ENCODE measurements at regions not wholly inside any gene's neighbourhood (a gene's known extent, or its start where the extent isn't known, plus 50 kb on each side); places are given as distances from the start of the nearest gene placed in this dataset.

- Mint-ChIP-seq H3K36me3 (no peaks in the 10 kb centered on the region), H3K4me1 (no peaks in the 10 kb centered on the region), H3K27ac (no peak overlapping the region), H3K4me3 (no peak overlapping the region), H3K9me3 (peaks cover 0 to 4% (median 0%) of the 10 kb centered on the region in 11 donors), H3K27me3 (no peaks in the 10 kb centered on the region)
- H3K36me3 ChIP-seq (ENCODE audit: control insufficient read depth in 2 of 3, insufficient read depth in 3 of 3, low read length in 3 of 3): no peaks in the 10 kb centered on the region
- DNase-seq (no peak), ATAC-seq (no peak)
- intact Hi-C loops (cut with micrococcal nuclease): no loop called here
- POLR2A ChIA-PET: no interaction called here
- no peaks in the 10 kb centered on the region for H3K4me1 ChIP-seq (ENCODE audit: control insufficient read depth in 2 of 2, insufficient read depth in 2 of 2, low read length in 2 of 2)
- CTCF ChIA-PET: no interaction called here
- no peak overlapping the region for H3K27ac ChIP-seq (ENCODE audit: low read depth, low read length)
- no peak overlapping the region for H3K4me3 ChIP-seq (ENCODE audit: low read length)
- no peaks in the 10 kb centered on the region for H3K9me3 ChIP-seq (ENCODE audit: control insufficient read depth in 2 of 3, low read length in 3 of 3)
- H3K27me3 ChIP-seq (ENCODE audit: control insufficient read depth in 2 of 2, insufficient read depth in 2 of 2, low read length in 2 of 2): no peaks in the 10 kb centered on the region
Observed at GRCh38 chr21:22889445-22889844, 1891.2 kb downstream of the NCAM2 start.

GRCh38 chr21:22890656-22891055 is 1892.4 kb downstream of the NCAM2 start:
- H3K4me1 Mint-ChIP-seq: no peaks in the 10 kb centered on the region
- Histone ChIP-seq H3K4me1 (ENCODE audit: control insufficient read depth in 2 of 2, insufficient read depth in 2 of 2, low read length in 2 of 2) (no peaks in the 10 kb centered on the region), H3K27me3 (ENCODE audit: control insufficient read depth in 2 of 2, insufficient read depth in 2 of 2, low read length in 2 of 2) (no peaks in the 10 kb centered on the region), H3K27ac (ENCODE audit: low read depth, low read length) (no peak overlapping the region), H3K36me3 (ENCODE audit: control insufficient read depth in 2 of 3, insufficient read depth in 3 of 3, low read length in 3 of 3) (no peaks in the 10 kb centered on the region), H3K9me3 (ENCODE audit: control insufficient read depth in 2 of 3, low read length in 3 of 3) (no peaks in the 10 kb centered on the region), H3K4me3 (ENCODE audit: low read length) (no peak overlapping the region)
- DNase-seq (no peak), ATAC-seq (no peak)
- no peaks in the 10 kb centered on the region for H3K27me3 Mint-ChIP-seq
- H3K27ac Mint-ChIP-seq: no peak overlapping the region
- POLR2A ChIA-PET: no interaction called here
- no peak overlapping the region for H3K4me3 Mint-ChIP-seq
- intact Hi-C loops (cut with micrococcal nuclease): no loop called here
- no peaks in the 10 kb centered on the region for H3K36me3 Mint-ChIP-seq
- CTCF ChIA-PET: no interaction called here
- peaks cover 0 to 4% (median 0%) of the 10 kb centered on the region in 11 donors for H3K9me3 Mint-ChIP-seq

- Histone ChIP-seq H3K27ac (ENCODE audit: low read depth, low read length) (no peak overlapping the region), H3K4me3 (ENCODE audit: low read length) (no peak overlapping the region), H3K27me3 (ENCODE audit: control insufficient read depth in 2 of 2, insufficient read depth in 2 of 2, low read length in 2 of 2) (no peaks in the 10 kb centered on the region), H3K36me3 (ENCODE audit: control insufficient read depth in 2 of 3, insufficient read depth in 3 of 3, low read length in 3 of 3) (no peaks in the 10 kb centered on the region), H3K9me3 (ENCODE audit: control insufficient read depth in 2 of 3, low read length in 3 of 3) (no peaks in the 10 kb centered on the region), H3K4me1 (ENCODE audit: control insufficient read depth in 2 of 2, insufficient read depth in 2 of 2, low read length in 2 of 2) (no peaks in the 10 kb centered on the region)
- Mint-ChIP-seq H3K4me1 (no peaks in the 10 kb centered on the region), H3K27me3 (no peaks in the 10 kb centered on the region), H3K9me3 (peaks cover 0 to 4% (median 0%) of the 10 kb centered on the region in 11 donors), H3K4me3 (no peak overlapping the region), H3K36me3 (no peaks in the 10 kb centered on the region), H3K27ac (no peak overlapping the region)
- no peak for ATAC-seq
- no peak for DNase-seq
- POLR2A ChIA-PET: no interaction called here
- CTCF ChIA-PET: no interaction called here
- intact Hi-C loops (cut with micrococcal nuclease): no loop called here
Observed at GRCh38 chr21:22892028-22892427, 1893.8 kb downstream of the NCAM2 start.

- Mint-ChIP-seq H3K4me1 (no peaks in the 10 kb centered on the region), H3K27me3 (no peaks in the 10 kb centered on the region), H3K27ac (no peak overlapping the region), H3K9me3 (peaks cover 0 to 4% (median 0%) of the 10 kb centered on the region in 11 donors), H3K36me3 (no peaks in the 10 kb centered on the region), H3K4me3 (no peak overlapping the region)
- no peak for ATAC-seq
- Histone ChIP-seq H3K4me3 (ENCODE audit: low read length) (no peak overlapping the region), H3K9me3 (ENCODE audit: control insufficient read depth in 2 of 3, low read length in 3 of 3) (no peaks in the 10 kb centered on the region), H3K27me3 (ENCODE audit: control insufficient read depth in 2 of 2, insufficient read depth in 2 of 2, low read length in 2 of 2) (no peaks in the 10 kb centered on the region), H3K27ac (ENCODE audit: low read depth, low read length) (no peak overlapping the region), H3K36me3 (ENCODE audit: control insufficient read depth in 2 of 3, insufficient read depth in 3 of 3, low read length in 3 of 3) (no peaks in the 10 kb centered on the region), H3K4me1 (ENCODE audit: control insufficient read depth in 2 of 2, insufficient read depth in 2 of 2, low read length in 2 of 2) (no peaks in the 10 kb centered on the region)
- ChIA-PET POLR2A (no interaction called here), CTCF (no interaction called here)
- intact Hi-C loops (cut with micrococcal nuclease): no loop called here
- no peak for DNase-seq
Observed at GRCh38 chr21:22892740-22893139, 1894.5 kb downstream of the NCAM2 start.

GRCh38 chr21:22898051-22898665 is 1899.9 kb downstream of the NCAM2 start:
- Histone ChIP-seq H3K9me3 (ENCODE audit: control insufficient read depth in 2 of 3, low read length in 3 of 3) (no peaks in the 10 kb centered on the region), H3K36me3 (ENCODE audit: control insufficient read depth in 2 of 3, insufficient read depth in 3 of 3, low read length in 3 of 3) (no peaks in the 10 kb centered on the region), H3K4me1 (ENCODE audit: control insufficient read depth in 2 of 2, insufficient read depth in 2 of 2, low read length in 2 of 2) (no peaks in the 10 kb centered on the region), H3K4me3 (ENCODE audit: low read length) (no peak overlapping the region), H3K27ac (ENCODE audit: low read depth, low read length) (no peak overlapping the region), H3K27me3 (ENCODE audit: control insufficient read depth in 2 of 2, insufficient read depth in 2 of 2, low read length in 2 of 2) (no peaks in the 10 kb centered on the region)
- no peak for ATAC-seq
- Mint-ChIP-seq H3K9me3 (peaks cover 0 to 2% (median 0%) of the 10 kb centered on the region in 11 donors), H3K4me1 (no peaks in the 10 kb centered on the region), H3K27me3 (no peaks in the 10 kb centered on the region), H3K27ac (no peak overlapping the region), H3K4me3 (no peak overlapping the region), H3K36me3 (no peaks in the 10 kb centered on the region)
- intact Hi-C loops (cut with micrococcal nuclease): no loop called here
- no peak for DNase-seq
- CTCF ChIA-PET: no interaction called here
- POLR2A ChIA-PET: no interaction called here

GRCh38 chr21:22900490-22900889 is 1902.3 kb downstream of the NCAM2 start:
- Histone ChIP-seq H3K36me3 (ENCODE audit: control insufficient read depth in 2 of 3, insufficient read depth in 3 of 3, low read length in 3 of 3) (no peaks in the 10 kb centered on the region), H3K4me1 (ENCODE audit: control insufficient read depth in 2 of 2, insufficient read depth in 2 of 2, low read length in 2 of 2) (no peaks in the 10 kb centered on the region), H3K27me3 (ENCODE audit: control insufficient read depth in 2 of 2, insufficient read depth in 2 of 2, low read length in 2 of 2) (no peaks in the 10 kb centered on the region), H3K9me3 (ENCODE audit: control insufficient read depth in 2 of 3, low read length in 3 of 3) (no peaks in the 10 kb centered on the region), H3K27ac (ENCODE audit: low read depth, low read length) (no peak overlapping the region), H3K4me3 (ENCODE audit: low read length) (no peak overlapping the region)
- H3K4me3 Mint-ChIP-seq: no peak overlapping the region
- ChIA-PET CTCF (no interaction called here), POLR2A (no interaction called here)
- H3K27ac Mint-ChIP-seq: no peak overlapping the region
- H3K4me1 Mint-ChIP-seq: no peaks in the 10 kb centered on the region
- DNase-seq (no peak), ATAC-seq (no peak)
- H3K27me3 Mint-ChIP-seq: no peaks in the 10 kb centered on the region
- peaks cover 0 to 2% (median 0%) of the 10 kb centered on the region in 11 donors for H3K9me3 Mint-ChIP-seq
- H3K36me3 Mint-ChIP-seq: no peaks in the 10 kb centered on the region
- intact Hi-C loops (cut with micrococcal nuclease): no loop called here

- no peaks in the 10 kb centered on the region for H3K36me3 Mint-ChIP-seq
- no peaks in the 10 kb centered on the region for H3K9me3 ChIP-seq (ENCODE audit: control insufficient read depth in 2 of 3, low read length in 3 of 3)
- no peaks in the 10 kb centered on the region for H3K4me1 ChIP-seq (ENCODE audit: control insufficient read depth in 2 of 2, insufficient read depth in 2 of 2, low read length in 2 of 2)
- H3K27me3 Mint-ChIP-seq: no peaks in the 10 kb centered on the region
- no peak for DNase-seq
- no peak overlapping the region for H3K4me3 ChIP-seq (ENCODE audit: low read length)
- ChIA-PET CTCF (no interaction called here), POLR2A (no interaction called here)
- ATAC-seq: no peak
- no peaks in the 10 kb centered on the region for H3K27me3 ChIP-seq (ENCODE audit: control insufficient read depth in 2 of 2, insufficient read depth in 2 of 2, low read length in 2 of 2)
- intact Hi-C loops (cut with micrococcal nuclease): no loop called here
- no peak overlapping the region for H3K27ac Mint-ChIP-seq
- H3K36me3 ChIP-seq (ENCODE audit: control insufficient read depth in 2 of 3, insufficient read depth in 3 of 3, low read length in 3 of 3): no peaks in the 10 kb centered on the region
- no peaks in the 10 kb centered on the region for H3K4me1 Mint-ChIP-seq
- no peak overlapping the region for H3K27ac ChIP-seq (ENCODE audit: low read depth, low read length)
- no peak overlapping the region for H3K4me3 Mint-ChIP-seq
- peaks cover 0 to 3% (median 0%) of the 10 kb centered on the region in 11 donors for H3K9me3 Mint-ChIP-seq
Observed at GRCh38 chr21:22903851-22904250, 1905.6 kb downstream of the NCAM2 start.

All from naive thymus-derived CD4-positive, alpha-beta T cell (primary cell).